ENCODE measurements at regions not wholly inside any gene's neighbourhood (a gene's known extent, or its start where the extent isn't known, plus 50 kb on each side); places are given as distances from the start of the nearest gene placed in this dataset.

GRCh38 chr4:138859254-138859653 is 156.3 kb upstream of the NOCT start:
- TF ChIP-seq GATA2 (IDR thresholded peaks at IDR 0.05; ENCODE audit: low read depth, low read length) (no peak), GATA3 (IDR thresholded peaks at IDR 0.05; ENCODE audit: low read depth, low read length) (no peak)

All from SH-SY5Y (cell line).